OCI-LY1 (cell line): ENCODE measurements at regions not wholly inside any gene's neighbourhood (a gene's known extent, or its start where the extent isn't known, plus 50 kb on each side); places are given as distances from the start of the nearest gene placed in this dataset.

Experiments used
- H2AFZ ChIP-seq: fragments of 200-600 bp; sonication (generic), shearing (Covaris generic); 2 replicates; pipeline ENCODE4 v1.6.0; 2014; ENCODE audit warnings: antibody characterized with exemption, mild to moderate bottlenecking, low read length
- H3F3A ChIP-seq: fragments of 200-600 bp; sonication (generic), shearing (Covaris generic); 2 replicates; pipeline ENCODE4 v1.6.0; 2014; ENCODE audit warnings: mild to moderate bottlenecking, antibody characterized with exemption, low read length, moderate library complexity; ENCODE audit not compliant: insufficient read depth
- H3K27ac ChIP-seq: fragments of 200-600 bp; sonication (generic); 2 replicates; pipeline ENCODE4 v1.5.1; 2014; ENCODE audit warnings: low read length, mixed run types, mild to moderate bottlenecking, low read depth; ENCODE audit not compliant: poor library complexity, severe bottlenecking
- H3K27me3 ChIP-seq: fragments of 200-600 bp; sonication (generic); 2 replicates; pipeline ENCODE4 v1.6.0; 2014; ENCODE audit warnings: antibody characterized with exemption, mild to moderate bottlenecking, low read length, moderate library complexity; ENCODE audit not compliant: insufficient read depth
- H3K36me3 ChIP-seq: fragments of 200-600 bp; sonication (generic); 2 replicates; pipeline ENCODE4 v1.6.1; 2014; ENCODE audit warnings: mild to moderate bottlenecking, antibody characterized with exemption, low read length, moderate library complexity, mixed read lengths; ENCODE audit not compliant: insufficient read depth
- H3K4me1 ChIP-seq: fragments of 200-600 bp; sonication (generic); 2 replicates; pipeline ENCODE4 v1.5.1; 2014; ENCODE audit warnings: mild to moderate bottlenecking, low read length, moderate library complexity; ENCODE audit not compliant: insufficient read depth, severe bottlenecking
- H3K4me2 ChIP-seq: fragments of 200-600 bp; sonication (generic), shearing (Covaris generic); 2 replicates; pipeline ENCODE4 v1.6.1; 2014; ENCODE audit warnings: low read length
- H3K4me3 ChIP-seq: fragments of 200-600 bp; sonication (generic); 2 replicates; pipeline ENCODE4 v1.5.1; 2014; ENCODE audit warnings: low read length, low read depth, mild to moderate bottlenecking, mixed read lengths; ENCODE audit not compliant: poor library complexity, severe bottlenecking
- H3K79me2 ChIP-seq: fragments of 200-600 bp; shearing (Covaris generic); 2 replicates; pipeline ENCODE4 v1.6.1; 2016; ENCODE audit warnings: mixed run types, low read length, mixed read lengths; ENCODE audit not compliant: insufficient read depth
- H3K9ac ChIP-seq: fragments of 200-600 bp; sonication (generic), shearing (Covaris generic); 2 replicates; pipeline ENCODE4 v1.6.1; 2014; ENCODE audit warnings: mild to moderate bottlenecking, low read length, mixed read lengths
- H3K9me2 ChIP-seq: fragments of 200-600 bp; sonication (generic), shearing (Covaris generic); 2 replicates; pipeline ENCODE4 v1.6.1; 2014; ENCODE audit warnings: low read depth, mild to moderate bottlenecking, low read length, mixed read lengths
- H3K9me3 ChIP-seq: fragments of 200-600 bp; shearing (Covaris generic); 2 replicates; pipeline ENCODE4 v1.6.1; 2014; ENCODE audit warnings: low read length, mixed read lengths
- H4K20me1 ChIP-seq: fragments of 200-600 bp; sonication (generic), shearing (Covaris generic); 2 replicates; pipeline ENCODE4 v1.6.0; 2016; ENCODE audit warnings: mild to moderate bottlenecking, low read length; ENCODE audit not compliant: insufficient read depth
- CTCF ChIP-seq: fragments of 200-600 bp; sonication (generic), shearing (Covaris generic); IDR thresholded peaks from 2 replicates; pipeline ENCODE4 v1.5.1; 2017; ENCODE audit warnings: mild to moderate bottlenecking, antibody characterized with exemption, low read length, moderate library complexity, mixed read lengths
- EZH2 ChIP-seq: fragments of 200-600 bp; sonication (generic), shearing (Covaris generic); IDR thresholded peaks from 2 replicates; pipeline ENCODE4 v1.8.0; 2017; ENCODE audit warnings: borderline replicate concordance, mixed run types, mild to moderate bottlenecking, antibody characterized with exemption, low read length, moderate library complexity, mixed read lengths

DNA sequence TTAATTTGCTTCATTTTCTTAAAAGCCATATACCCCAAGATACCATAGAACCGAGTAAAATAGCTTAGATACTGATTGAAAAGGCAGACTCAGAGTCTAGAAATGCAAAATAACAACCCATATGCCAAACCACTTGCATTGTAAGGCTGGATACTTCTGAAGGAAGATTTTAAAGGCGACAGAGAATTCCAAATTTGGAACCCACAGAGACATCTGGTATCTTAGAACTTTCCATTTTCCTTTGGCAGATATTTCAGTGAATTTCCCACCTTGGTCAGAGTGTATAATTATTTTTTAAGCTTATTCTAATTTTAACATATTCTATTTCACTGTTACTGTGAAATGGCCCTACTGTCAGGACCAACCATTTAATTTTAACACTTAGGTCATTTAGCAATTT, 186.4 kb upstream of the E2F7 start:
- H3F3A ChIP-seq: no peaks in the 10 kb centered on the region
- no peak overlapping the region for H3K4me2 ChIP-seq
- no peak overlapping the region for H3K4me3 ChIP-seq
- no peak overlapping the region for H2AFZ ChIP-seq
- no peak overlapping the region for H3K9ac ChIP-seq
- no peaks in the 10 kb centered on the region for H3K4me1 ChIP-seq
- H3K36me3 ChIP-seq: no peaks in the 10 kb centered on the region
- TF ChIP-seq CTCF (no peak), EZH2 (no peak)
- H4K20me1 ChIP-seq: no peaks in the 10 kb centered on the region
- no peak overlapping the region for H3K27ac ChIP-seq
- H3K27me3 ChIP-seq: no peaks in the 10 kb centered on the region
- H3K9me3 ChIP-seq: no peaks in the 10 kb centered on the region
- H3K9me2 ChIP-seq: no peaks in the 10 kb centered on the region
- no peaks in the 10 kb centered on the region for H3K79me2 ChIP-seq

DNA sequence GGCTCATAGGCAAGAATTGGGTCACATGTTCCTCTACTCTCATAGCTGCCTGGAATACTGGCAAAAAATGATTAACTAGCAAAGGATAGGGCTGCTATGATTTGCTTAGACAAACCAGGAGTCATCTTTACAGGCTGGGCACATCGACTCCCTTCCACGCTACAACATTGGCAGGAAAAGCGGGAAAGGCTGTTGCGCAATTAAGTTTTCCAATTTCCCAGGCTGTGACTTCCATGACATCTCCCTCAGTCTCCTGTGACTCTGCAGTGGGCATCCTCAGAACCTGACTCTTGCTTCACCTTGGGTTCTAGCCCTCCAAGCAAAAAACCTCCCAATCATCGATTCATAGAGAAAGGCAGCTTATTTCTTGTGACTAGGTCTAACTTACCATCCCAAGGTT, 184.5 kb upstream of the E2F7 start:
- no peaks in the 10 kb centered on the region for H3K4me1 ChIP-seq
- no peaks in the 10 kb centered on the region for H3K9me3 ChIP-seq
- no peaks in the 10 kb centered on the region for H3K27me3 ChIP-seq
- no peak for TF ChIP-seq CTCF
- no peak for TF ChIP-seq EZH2
- H3K27ac ChIP-seq: no peak overlapping the region
- H3K79me2 ChIP-seq: no peaks in the 10 kb centered on the region
- H3K4me3 ChIP-seq: no peak overlapping the region
- H3K4me2 ChIP-seq: no peak overlapping the region
- no peaks in the 10 kb centered on the region for H3K36me3 ChIP-seq
- H3K9me2 ChIP-seq: no peaks in the 10 kb centered on the region
- H3F3A ChIP-seq: no peaks in the 10 kb centered on the region
- no peaks in the 10 kb centered on the region for H4K20me1 ChIP-seq
- no peak overlapping the region for H3K9ac ChIP-seq
- no peak overlapping the region for H2AFZ ChIP-seq

DNA sequence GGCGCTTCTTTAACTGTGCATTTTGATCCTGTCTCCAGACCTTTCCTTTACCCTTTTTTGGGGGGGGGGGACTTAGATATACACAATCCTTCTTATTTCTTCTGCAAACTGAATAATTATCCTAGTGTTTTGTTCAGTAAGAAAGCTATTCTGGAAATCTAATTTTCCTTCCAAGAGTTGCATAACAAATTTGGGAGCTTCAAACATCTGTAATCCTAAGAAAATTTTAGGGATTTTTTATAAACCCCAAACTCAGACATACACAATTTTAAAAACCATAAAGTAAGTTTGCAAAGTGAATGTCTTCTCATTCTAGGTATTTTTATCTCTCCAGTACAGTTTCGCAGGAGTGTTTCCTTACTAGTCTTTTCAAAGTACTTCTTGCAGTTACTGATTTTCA, 182.7 kb upstream of the E2F7 start:
- no peak overlapping the region for H2AFZ ChIP-seq
- no peaks in the 10 kb centered on the region for H3K9me2 ChIP-seq
- no peaks in the 10 kb centered on the region for H3K9me3 ChIP-seq
- H3K4me1 ChIP-seq: no peaks in the 10 kb centered on the region
- H3K27ac ChIP-seq: no peak overlapping the region
- no peak overlapping the region for H3K4me2 ChIP-seq
- H3K9ac ChIP-seq: no peak overlapping the region
- H3K79me2 ChIP-seq: no peaks in the 10 kb centered on the region
- no peaks in the 10 kb centered on the region for H3F3A ChIP-seq
- H4K20me1 ChIP-seq: no peaks in the 10 kb centered on the region
- no peaks in the 10 kb centered on the region for H3K36me3 ChIP-seq
- H3K27me3 ChIP-seq: no peaks in the 10 kb centered on the region
- H3K4me3 ChIP-seq: no peak overlapping the region
- TF ChIP-seq EZH2: no peak
- no peak for TF ChIP-seq CTCF
